OCI-LY7 (cell line): ENCODE measurements at regions not wholly inside any gene's neighbourhood (a gene's known extent, or its start where the extent isn't known, plus 50 kb on each side); places are given as distances from the start of the nearest gene placed in this dataset.

ENCODE experiments used
- EZH2phosphoT487 ChIP-seq: fragments of 200-600 bp; sonication (generic); IDR thresholded peaks from 2 replicates; pipeline ENCODE4 v1.6.1; 2018; ENCODE audit warnings: low read depth, borderline replicate concordance, mild to moderate bottlenecking, mixed run types, antibody characterized with exemption, low read length, moderate library complexity, mixed read lengths
- TF ChIP-seq, protein P1 (sequence below): fragments of 200-600 bp; sonication (generic); conservative IDR thresholded peaks from 2 replicates; pipeline ENCODE4 v1.5.1; 2014; ENCODE audit warnings: mild to moderate bottlenecking, antibody characterized with exemption, low read length, moderate library complexity, mixed read lengths

DNA sequence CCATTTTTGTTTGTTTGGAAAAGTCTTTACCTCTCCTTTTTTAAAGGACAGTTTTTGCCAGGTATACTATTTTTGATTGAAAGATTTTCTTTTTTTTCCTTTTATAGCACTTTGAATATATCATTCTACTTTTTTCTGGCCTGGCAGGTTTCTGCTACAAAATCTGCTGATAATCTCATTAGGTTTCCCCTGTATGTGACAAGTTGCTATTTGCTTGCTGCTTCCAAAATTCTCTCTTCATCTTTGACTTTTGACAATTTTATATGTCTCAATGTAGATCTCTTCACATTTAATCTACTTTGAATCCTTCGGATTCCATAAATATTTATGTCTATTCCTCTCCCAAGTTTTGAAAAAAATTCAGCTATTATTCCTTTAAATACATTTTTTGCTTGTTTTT lies 838.5 kb downstream of the IGSF11 start:
- no peak for TF ChIP-seq EZH2phosphoT487
- TF ChIP-seq, protein P1, sequence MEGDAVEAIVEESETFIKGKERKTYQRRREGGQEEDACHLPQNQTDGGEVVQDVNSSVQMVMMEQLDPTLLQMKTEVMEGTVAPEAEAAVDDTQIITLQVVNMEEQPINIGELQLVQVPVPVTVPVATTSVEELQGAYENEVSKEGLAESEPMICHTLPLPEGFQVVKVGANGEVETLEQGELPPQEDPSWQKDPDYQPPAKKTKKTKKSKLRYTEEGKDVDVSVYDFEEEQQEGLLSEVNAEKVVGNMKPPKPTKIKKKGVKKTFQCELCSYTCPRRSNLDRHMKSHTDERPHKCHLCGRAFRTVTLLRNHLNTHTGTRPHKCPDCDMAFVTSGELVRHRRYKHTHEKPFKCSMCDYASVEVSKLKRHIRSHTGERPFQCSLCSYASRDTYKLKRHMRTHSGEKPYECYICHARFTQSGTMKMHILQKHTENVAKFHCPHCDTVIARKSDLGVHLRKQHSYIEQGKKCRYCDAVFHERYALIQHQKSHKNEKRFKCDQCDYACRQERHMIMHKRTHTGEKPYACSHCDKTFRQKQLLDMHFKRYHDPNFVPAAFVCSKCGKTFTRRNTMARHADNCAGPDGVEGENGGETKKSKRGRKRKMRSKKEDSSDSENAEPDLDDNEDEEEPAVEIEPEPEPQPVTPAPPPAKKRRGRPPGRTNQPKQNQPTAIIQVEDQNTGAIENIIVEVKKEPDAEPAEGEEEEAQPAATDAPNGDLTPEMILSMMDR = no peak
